H1 (cell line): ENCODE measurements at regions not wholly inside any gene's neighbourhood (a gene's known extent, or its start where the extent isn't known, plus 50 kb on each side); places are given as distances from the start of the nearest gene placed in this dataset.

Experiments
- CEBPB ChIP-seq: IDR thresholded peaks from 2 replicates; pipeline ENCODE4 v1.6.1; 2012; ENCODE audit warnings: low read depth, low read length
- EZH2 ChIP-seq: fragments of 200-600 bp; sonication (generic); IDR thresholded peaks from 2 replicates; pipeline ENCODE4 v1.7.1; 2012; ENCODE audit warnings: low read depth, mild to moderate bottlenecking, moderate library complexity, low read length, inconsistent platforms; ENCODE audit not compliant: severe bottlenecking
- TAF1 ChIP-seq: IDR thresholded peaks from 2 replicates; pipeline ENCODE4 v1.6.1; 2011; ENCODE audit warnings: mild to moderate bottlenecking, low read depth, low read length
- TCF12 ChIP-seq: IDR thresholded peaks from 2 replicates; pipeline ENCODE4 v1.6.1; 2011; ENCODE audit warnings: low read depth, mild to moderate bottlenecking, low read length
- TF ChIP-seq, protein P1 (sequence below), 3 experiments: IDR thresholded peaks; 1 replicate in 2 of 3; 2 replicates in 1 of 3; pipeline versions ENCODE4 v1.5.1 to v1.6.1; 2011; ENCODE audit warnings: low read length in 3 of 3, mild to moderate bottlenecking in 3 of 3, inconsistent platforms in 2 of 3, low read depth in 1 of 3, moderate library complexity in 1 of 3; ENCODE audit not compliant: insufficient read depth in 1 of 3; ENCODE audit errors: control extremely low read depth in 1 of 3
- TF ChIP-seq, protein P2 (sequence below): IDR thresholded peaks from 2 replicates; pipeline ENCODE4 v1.6.1; 2011; ENCODE audit warnings: low read depth, mild to moderate bottlenecking, low read length; ENCODE audit not compliant: insufficient read depth

DNA sequence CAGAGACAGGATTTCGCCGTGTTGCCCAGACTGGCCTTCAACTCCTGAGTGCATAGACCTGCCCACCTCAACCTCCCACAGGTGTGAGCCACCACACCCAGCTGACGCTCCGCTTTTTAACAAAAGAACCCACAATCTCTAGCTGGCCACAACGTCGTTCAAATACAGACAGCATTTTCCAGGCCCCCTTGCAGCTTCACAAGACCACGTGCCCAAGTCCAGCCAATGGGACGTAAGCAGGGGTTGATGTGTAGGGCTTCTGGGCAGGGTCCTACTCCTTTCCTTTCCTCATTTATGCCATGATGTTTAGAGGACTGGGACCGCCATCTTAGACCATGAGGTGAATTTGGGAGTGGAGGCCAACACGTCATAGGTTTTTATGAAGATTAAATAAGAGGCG lies 81.0 kb downstream of the TFAP2C start:
- TF ChIP-seq TCF12 (no peak), TAF1 (no peak), EZH2 (no peak), CEBPB (no peak)
- TF ChIP-seq, protein P1, sequence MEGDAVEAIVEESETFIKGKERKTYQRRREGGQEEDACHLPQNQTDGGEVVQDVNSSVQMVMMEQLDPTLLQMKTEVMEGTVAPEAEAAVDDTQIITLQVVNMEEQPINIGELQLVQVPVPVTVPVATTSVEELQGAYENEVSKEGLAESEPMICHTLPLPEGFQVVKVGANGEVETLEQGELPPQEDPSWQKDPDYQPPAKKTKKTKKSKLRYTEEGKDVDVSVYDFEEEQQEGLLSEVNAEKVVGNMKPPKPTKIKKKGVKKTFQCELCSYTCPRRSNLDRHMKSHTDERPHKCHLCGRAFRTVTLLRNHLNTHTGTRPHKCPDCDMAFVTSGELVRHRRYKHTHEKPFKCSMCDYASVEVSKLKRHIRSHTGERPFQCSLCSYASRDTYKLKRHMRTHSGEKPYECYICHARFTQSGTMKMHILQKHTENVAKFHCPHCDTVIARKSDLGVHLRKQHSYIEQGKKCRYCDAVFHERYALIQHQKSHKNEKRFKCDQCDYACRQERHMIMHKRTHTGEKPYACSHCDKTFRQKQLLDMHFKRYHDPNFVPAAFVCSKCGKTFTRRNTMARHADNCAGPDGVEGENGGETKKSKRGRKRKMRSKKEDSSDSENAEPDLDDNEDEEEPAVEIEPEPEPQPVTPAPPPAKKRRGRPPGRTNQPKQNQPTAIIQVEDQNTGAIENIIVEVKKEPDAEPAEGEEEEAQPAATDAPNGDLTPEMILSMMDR (IDR thresholded peaks at IDR 0.05; ENCODE audit: control extremely low read depth in 1 of 3, insufficient read depth in 1 of 3, low read depth in 1 of 3, low read length in 3 of 3), result no peak
- TF ChIP-seq, protein P2, sequence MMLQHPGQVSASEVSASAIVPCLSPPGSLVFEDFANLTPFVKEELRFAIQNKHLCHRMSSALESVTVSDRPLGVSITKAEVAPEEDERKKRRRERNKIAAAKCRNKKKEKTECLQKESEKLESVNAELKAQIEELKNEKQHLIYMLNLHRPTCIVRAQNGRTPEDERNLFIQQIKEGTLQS, result no peak
